ENCODE measurements at regions not wholly inside any gene's neighbourhood (a gene's known extent, or its start where the extent isn't known, plus 50 kb on each side); places are given as distances from the start of the nearest gene placed in this dataset.
"Not testable (repeated sequence)": the region's sequence is repeated elsewhere in the genome, so short reads cannot be mapped to it uniquely, and the experiment has no call there.

GRCh38 chr3:124043023-124043422 is 51.1 kb upstream of the ROPN1 start:
- DNase-seq = no peak

- no peak for DNase-seq
These were observed 53.0 kb upstream of the ROPN1 start for GRCh38 chr3:124044956-124045355.

- DNase-seq = no peak
These were observed 57.3 kb upstream of the ROPN1 start for GRCh38 chr3:124048967-124049798.

- DNase-seq = no peak
These were observed 59.7 kb upstream of the ROPN1 start for GRCh38 chr3:124051636-124052035.

GRCh38 chr3:124053871-124054270 is 61.9 kb upstream of the ROPN1 start:
- no peak for DNase-seq

- DNase-seq = no peak
These were observed 64.9 kb upstream of the ROPN1 start for GRCh38 chr3:124056846-124057245.

GRCh38 chr3:124057420-124057819 is 65.5 kb upstream of the ROPN1 start:
- no peak for DNase-seq

GRCh38 chr3:124059580-124059979 is 67.7 kb upstream of the ROPN1 start:
- no peak for DNase-seq

- no peak for DNase-seq
These were observed 71.4 kb upstream of the ROPN1 start for GRCh38 chr3:124063197-124063909.

- no peak for DNase-seq
These were observed 72.1 kb upstream of the ROPN1 start for GRCh38 chr3:124064050-124064449.

- DNase-seq = not testable (repeated sequence)
These were observed 74.6 kb upstream of the ROPN1 start for GRCh38 chr3:124066543-124066942.

- DNase-seq = not testable (repeated sequence)
These were observed 77.8 kb upstream of the ROPN1 start for GRCh38 chr3:124069706-124070105.

- not testable (repeated sequence) for DNase-seq
These were observed 83.2 kb upstream of the ROPN1 start for GRCh38 chr3:124075090-124075489.

GRCh38 chr3:124075753-124076152 is 83.8 kb upstream of the ROPN1 start:
- no peak for DNase-seq

- no peak for DNase-seq
These were observed 84.3 kb upstream of the ROPN1 start for GRCh38 chr3:124076235-124076634.

- DNase-seq = no peak
These were observed 87.3 kb upstream of the ROPN1 start for GRCh38 chr3:124078953-124079911.

GRCh38 chr3:124079912-124080276 is 88.0 kb upstream of the ROPN1 start:
- no peak for DNase-seq

- no peak for DNase-seq
These were observed 90.4 kb upstream of the ROPN1 start for GRCh38 chr3:124082343-124082742.

- no peak for DNase-seq
These were observed 92.3 kb upstream of the ROPN1 start for GRCh38 chr3:124084022-124084881.

GRCh38 chr3:124088801-124089200 is 96.9 kb upstream of the ROPN1 start:
- no peak for DNase-seq

GRCh38 chr3:124089214-124089613 is 97.3 kb upstream of the ROPN1 start:
- no peak for DNase-seq

GRCh38 chr3:124091716-124092115 is 99.8 kb upstream of the ROPN1 start:
- no peak for DNase-seq
